ENCODE measurements at regions not wholly inside any gene's neighbourhood (a gene's known extent, or its start where the extent isn't known, plus 50 kb on each side); places are given as distances from the start of the nearest gene placed in this dataset.
"Not testable (repeated sequence)": the region's sequence is repeated elsewhere in the genome, so short reads cannot be mapped to it uniquely, and the experiment has no call there.

- no CpG with 5 or more reads among the region's 1 CpG for WGBS (ENCODE audit: insufficient coverage, low lambda C conversion rate)
- Histone ChIP-seq H3K4me1 (ENCODE audit: control insufficient read depth, insufficient read depth, low read length) (no peaks in the 10 kb centered on the region), H3K36me3 (ENCODE audit: control insufficient read depth, insufficient read depth, low read length) (no peaks in the 10 kb centered on the region), H3K27ac (ENCODE audit: low read length) (no peak overlapping the region), H3K27me3 (ENCODE audit: control insufficient read depth, insufficient read depth, low read length) (no peaks in the 10 kb centered on the region), H3K9me3 (ENCODE audit: control insufficient read depth, low read depth, low read length) (no peaks in the 10 kb centered on the region), H3K4me3 (ENCODE audit: low read length) (no peak overlapping the region)
- DNase-seq, result no peak
Observed at GRCh38 chr7:10429511-10429910, 544.2 kb upstream of the PHF14 start.

GRCh38 chr7:10436302-10436701 lies 537.4 kb upstream of the PHF14 start:
- WGBS (ENCODE audit: insufficient coverage, low lambda C conversion rate), result 100% methylated on average over 1 of the region's 2 CpGs
- H3K27ac ChIP-seq (ENCODE audit: low read length), result no peak overlapping the region
- H3K27me3 ChIP-seq (ENCODE audit: control insufficient read depth, insufficient read depth, low read length), result no peaks in the 10 kb centered on the region
- H3K4me3 ChIP-seq (ENCODE audit: low read length), result no peak overlapping the region
- no peaks in the 10 kb centered on the region for H3K36me3 ChIP-seq (ENCODE audit: control insufficient read depth, insufficient read depth, low read length)
- no peaks in the 10 kb centered on the region for H3K9me3 ChIP-seq (ENCODE audit: control insufficient read depth, low read depth, low read length)
- DNase-seq, result no peak
- H3K4me1 ChIP-seq (ENCODE audit: control insufficient read depth, insufficient read depth, low read length), result no peaks in the 10 kb centered on the region

- Histone ChIP-seq H3K9me3 (ENCODE audit: control insufficient read depth, low read depth, low read length) (peaks cover 3% of the 10 kb centered on the region), H3K4me1 (ENCODE audit: control insufficient read depth, insufficient read depth, low read length) (no peaks in the 10 kb centered on the region), H3K36me3 (ENCODE audit: control insufficient read depth, insufficient read depth, low read length) (no peaks in the 10 kb centered on the region), H3K27ac (ENCODE audit: low read length) (no peak overlapping the region), H3K27me3 (ENCODE audit: control insufficient read depth, insufficient read depth, low read length) (no peaks in the 10 kb centered on the region), H3K4me3 (ENCODE audit: low read length) (no peak overlapping the region)
- 90% methylated on average over 2 of the region's 3 CpGs for WGBS (ENCODE audit: insufficient coverage, low lambda C conversion rate)
- DNase-seq, result no peak
Observed at GRCh38 chr7:10439027-10439426, 534.6 kb upstream of the PHF14 start.

- H3K4me3 ChIP-seq (ENCODE audit: low read length), result no peak overlapping the region
- H3K9me3 ChIP-seq (ENCODE audit: control insufficient read depth, low read depth, low read length), result peaks cover 3% of the 10 kb centered on the region
- H3K27ac ChIP-seq (ENCODE audit: low read length), result no peak overlapping the region
- H3K4me1 ChIP-seq (ENCODE audit: control insufficient read depth, insufficient read depth, low read length), result no peaks in the 10 kb centered on the region
- no peaks in the 10 kb centered on the region for H3K36me3 ChIP-seq (ENCODE audit: control insufficient read depth, insufficient read depth, low read length)
- no peak for DNase-seq
- H3K27me3 ChIP-seq (ENCODE audit: control insufficient read depth, insufficient read depth, low read length), result no peaks in the 10 kb centered on the region
Observed at GRCh38 chr7:10455936-10456335, 517.7 kb upstream of the PHF14 start.

- WGBS (ENCODE audit: insufficient coverage, low lambda C conversion rate), result 86% methylated on average over 1 of the region's 2 CpGs
- Histone ChIP-seq H3K27ac (ENCODE audit: low read length) (no peak overlapping the region), H3K4me1 (ENCODE audit: control insufficient read depth, insufficient read depth, low read length) (no peaks in the 10 kb centered on the region), H3K36me3 (ENCODE audit: control insufficient read depth, insufficient read depth, low read length) (no peaks in the 10 kb centered on the region), H3K27me3 (ENCODE audit: control insufficient read depth, insufficient read depth, low read length) (no peaks in the 10 kb centered on the region), H3K4me3 (ENCODE audit: low read length) (no peak overlapping the region), H3K9me3 (ENCODE audit: control insufficient read depth, low read depth, low read length) (peaks cover 4% of the 10 kb centered on the region)
- no peak for DNase-seq
Observed at GRCh38 chr7:10460474-10460873, 513.2 kb upstream of the PHF14 start.

GRCh38 chr7:10463701-10464100 lies 510.0 kb upstream of the PHF14 start:
- no peak overlapping the region for H3K27ac ChIP-seq (ENCODE audit: low read length)
- H3K36me3 ChIP-seq (ENCODE audit: control insufficient read depth, insufficient read depth, low read length), result no peaks in the 10 kb centered on the region
- H3K27me3 ChIP-seq (ENCODE audit: control insufficient read depth, insufficient read depth, low read length), result no peaks in the 10 kb centered on the region
- H3K9me3 ChIP-seq (ENCODE audit: control insufficient read depth, low read depth, low read length), result peaks cover 4% of the 10 kb centered on the region
- H3K4me1 ChIP-seq (ENCODE audit: control insufficient read depth, insufficient read depth, low read length), result no peaks in the 10 kb centered on the region
- H3K4me3 ChIP-seq (ENCODE audit: low read length), result no peak overlapping the region
- DNase-seq, result no peak

GRCh38 chr7:10465536-10465935 lies 508.1 kb upstream of the PHF14 start:
- not testable (repeated sequence) for H3K27me3 ChIP-seq (ENCODE audit: control insufficient read depth, insufficient read depth, low read length); H3K9me3 ChIP-seq (ENCODE audit: control insufficient read depth, low read depth, low read length); H3K4me1 ChIP-seq (ENCODE audit: control insufficient read depth, insufficient read depth, low read length); H3K36me3 ChIP-seq (ENCODE audit: control insufficient read depth, insufficient read depth, low read length); H3K27ac ChIP-seq (ENCODE audit: low read length); H3K4me3 ChIP-seq (ENCODE audit: low read length); DNase-seq
- WGBS (ENCODE audit: insufficient coverage, low lambda C conversion rate), result no CpG with 5 or more reads among the region's 30 CpGs

GRCh38 chr7:10468908-10469307 lies 504.8 kb upstream of the PHF14 start:
- no peak for DNase-seq
- WGBS (ENCODE audit: insufficient coverage, low lambda C conversion rate), result 95% methylated on average over 3 of the region's 6 CpGs
- H3K27ac ChIP-seq (ENCODE audit: low read length), result no peak overlapping the region
- no peaks in the 10 kb centered on the region for H3K4me1 ChIP-seq (ENCODE audit: control insufficient read depth, insufficient read depth, low read length)
- H3K27me3 ChIP-seq (ENCODE audit: control insufficient read depth, insufficient read depth, low read length), result no peaks in the 10 kb centered on the region
- no peak overlapping the region for H3K4me3 ChIP-seq (ENCODE audit: low read length)
- H3K9me3 ChIP-seq (ENCODE audit: control insufficient read depth, low read depth, low read length), result no peaks in the 10 kb centered on the region
- H3K36me3 ChIP-seq (ENCODE audit: control insufficient read depth, insufficient read depth, low read length), result no peaks in the 10 kb centered on the region

GRCh38 chr7:10469476-10469875 lies 504.2 kb upstream of the PHF14 start:
- DNase-seq, result no peak

GRCh38 chr7:10471280-10472058 lies 502.2 kb upstream of the PHF14 start:
- Histone ChIP-seq H3K9me3 (ENCODE audit: control insufficient read depth, low read depth, low read length) (no peaks in the 10 kb centered on the region), H3K27ac (ENCODE audit: low read length) (no peak overlapping the region), H3K4me1 (ENCODE audit: control insufficient read depth, insufficient read depth, low read length) (no peaks in the 10 kb centered on the region), H3K36me3 (ENCODE audit: control insufficient read depth, insufficient read depth, low read length) (no peaks in the 10 kb centered on the region), H3K27me3 (ENCODE audit: control insufficient read depth, insufficient read depth, low read length) (no peaks in the 10 kb centered on the region), H3K4me3 (ENCODE audit: low read length) (no peak overlapping the region)
- WGBS (ENCODE audit: insufficient coverage, low lambda C conversion rate), result 71% methylated on average over 1 of the region's 2 CpGs
- no peak for DNase-seq

More at GRCh38 chr7:10469476-10469875, 504.2 kb upstream of the PHF14 start:
- Histone ChIP-seq H3K4me3 (ENCODE audit: low read length) (no peak overlapping the region), H3K27me3 (ENCODE audit: control insufficient read depth, insufficient read depth, low read length) (no peaks in the 10 kb centered on the region), H3K27ac (ENCODE audit: low read length) (no peak overlapping the region), H3K4me1 (ENCODE audit: control insufficient read depth, insufficient read depth, low read length) (no peaks in the 10 kb centered on the region), H3K9me3 (ENCODE audit: control insufficient read depth, low read depth, low read length) (no peaks in the 10 kb centered on the region), H3K36me3 (ENCODE audit: control insufficient read depth, insufficient read depth, low read length) (no peaks in the 10 kb centered on the region)
- 0% methylated on average over 1 of the region's 7 CpGs for WGBS (ENCODE audit: insufficient coverage, low lambda C conversion rate)

GRCh38 chr7:10472115-10472514 lies 501.6 kb upstream of the PHF14 start:
- H3K27ac ChIP-seq (ENCODE audit: low read length), result no peak overlapping the region
- no peaks in the 10 kb centered on the region for H3K9me3 ChIP-seq (ENCODE audit: control insufficient read depth, low read depth, low read length)
- no peaks in the 10 kb centered on the region for H3K36me3 ChIP-seq (ENCODE audit: control insufficient read depth, insufficient read depth, low read length)
- H3K4me3 ChIP-seq (ENCODE audit: low read length), result no peak overlapping the region
- 50% methylated on average over 1 of the region's 3 CpGs for WGBS (ENCODE audit: insufficient coverage, low lambda C conversion rate)
- DNase-seq, result no peak
- no peaks in the 10 kb centered on the region for H3K4me1 ChIP-seq (ENCODE audit: control insufficient read depth, insufficient read depth, low read length)
- H3K27me3 ChIP-seq (ENCODE audit: control insufficient read depth, insufficient read depth, low read length), result no peaks in the 10 kb centered on the region

Data from large intestine (tissue), 3 donors.